HG03521 (cell line): ENCODE measurements at regions not wholly inside any gene's neighbourhood (a gene's known extent, or its start where the extent isn't known, plus 50 kb on each side); places are given as distances from the start of the nearest gene placed in this dataset.
"Not testable (repeated sequence)": the region's sequence is repeated elsewhere in the genome, so short reads cannot be mapped to it uniquely, and the experiment has no call there.

ENCODE experiments used
- ATAC-seq: cut with Tn5 transposase; IDR thresholded peaks from one replicate; pipeline ENCODE4 v1.9.1; 2021; ENCODE audit warnings: mild to moderate bottlenecking, moderate library complexity; ENCODE audit not compliant: unreplicated experiment

DNA sequence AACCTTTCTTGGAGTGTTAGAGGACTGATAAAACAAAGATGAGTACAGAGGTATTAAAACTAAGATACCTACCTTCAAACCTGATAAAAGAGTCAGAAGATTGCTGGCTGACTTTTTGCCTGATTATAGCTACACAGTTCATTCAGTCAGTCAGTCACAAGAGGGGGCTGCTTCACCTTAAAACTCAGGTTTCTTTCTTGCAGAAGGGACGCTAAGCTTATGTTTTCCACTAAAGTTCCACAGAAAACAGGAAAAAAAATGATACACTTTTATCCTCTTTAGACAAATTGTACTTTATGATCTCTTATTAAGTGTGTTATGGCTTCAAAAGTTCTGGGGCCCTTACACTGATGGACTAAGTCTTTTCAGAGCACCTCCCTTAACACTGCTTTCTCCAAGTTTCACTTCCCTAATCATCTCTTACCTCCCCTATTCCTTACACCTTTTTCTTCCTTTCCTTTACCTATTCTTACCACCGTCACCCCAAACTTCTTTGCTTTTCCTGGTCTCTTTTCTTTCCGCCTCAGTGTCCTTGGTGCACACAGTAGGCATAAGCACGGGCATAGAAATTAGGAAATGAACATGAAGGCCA is 448.7 kb upstream of the OR4E1 start:
- no peak for ATAC-seq

DNA sequence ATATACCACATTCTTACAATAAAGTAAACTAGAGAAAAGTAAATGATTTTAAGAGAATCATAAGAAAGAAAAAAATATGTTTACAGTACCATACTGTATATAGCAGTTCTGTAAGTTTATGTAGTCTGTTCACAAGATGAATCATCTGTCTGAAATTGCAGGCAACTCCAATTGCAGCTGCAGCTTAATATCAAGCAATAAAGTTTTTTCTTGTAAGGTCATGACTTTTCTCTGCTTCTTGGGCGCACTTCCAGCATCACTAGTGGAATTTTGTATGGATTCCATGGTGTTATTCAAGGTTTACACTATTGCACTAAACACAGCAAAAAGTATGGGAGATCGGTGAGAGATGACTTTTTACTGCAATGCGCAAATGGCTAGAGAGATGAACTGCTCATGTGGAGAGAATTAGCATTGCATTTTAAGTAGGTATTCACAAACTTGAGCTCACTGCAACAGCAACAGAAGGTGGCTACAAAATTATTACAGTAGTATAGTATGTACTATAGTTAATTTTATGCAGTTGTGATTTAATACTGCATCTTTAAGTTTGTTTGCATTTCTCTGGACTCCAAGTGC is 445.4 kb upstream of the OR4E1 start:
- ATAC-seq, result no peak

DNA sequence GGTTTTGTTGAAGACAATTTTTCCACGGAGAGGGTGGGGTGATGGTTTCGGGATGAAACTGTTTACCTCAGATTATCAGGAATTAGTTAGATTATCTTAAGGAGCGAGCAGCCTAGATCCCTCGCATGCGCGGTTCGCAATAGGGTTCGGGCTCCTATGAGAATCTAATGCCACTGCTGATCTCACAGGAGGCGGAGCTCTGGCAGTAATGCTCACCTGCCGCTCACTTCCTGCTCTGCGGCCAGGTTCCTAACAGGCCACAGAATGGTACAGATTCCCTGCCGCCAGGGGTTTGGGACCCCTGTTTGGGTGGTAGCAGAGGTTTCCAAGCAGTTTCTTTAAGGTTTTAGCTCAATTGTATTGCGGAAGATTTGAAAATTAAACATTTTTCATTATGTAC is 439.8 kb upstream of the OR4E1 start:
- ATAC-seq, result no peak

DNA sequence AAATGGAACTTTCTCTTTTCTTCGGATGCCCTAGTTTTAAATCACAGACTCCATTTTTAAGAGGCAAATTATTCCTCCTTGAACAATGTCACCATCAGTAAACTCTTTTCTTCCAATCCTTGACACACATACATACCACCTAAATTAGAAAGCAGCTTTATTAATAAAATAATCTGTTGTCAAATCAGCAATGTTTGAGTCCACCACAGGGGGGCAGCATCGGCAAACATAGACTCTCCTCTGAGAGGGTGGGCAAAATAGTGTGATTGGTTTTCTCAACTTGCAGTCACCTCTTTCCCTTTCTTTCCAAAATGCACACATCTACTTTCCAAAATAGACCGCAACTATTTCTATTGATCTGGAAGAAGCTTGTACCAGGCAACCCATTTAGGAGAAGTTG is 438.4 kb upstream of the OR4E1 start:
- ATAC-seq, result no peak

DNA sequence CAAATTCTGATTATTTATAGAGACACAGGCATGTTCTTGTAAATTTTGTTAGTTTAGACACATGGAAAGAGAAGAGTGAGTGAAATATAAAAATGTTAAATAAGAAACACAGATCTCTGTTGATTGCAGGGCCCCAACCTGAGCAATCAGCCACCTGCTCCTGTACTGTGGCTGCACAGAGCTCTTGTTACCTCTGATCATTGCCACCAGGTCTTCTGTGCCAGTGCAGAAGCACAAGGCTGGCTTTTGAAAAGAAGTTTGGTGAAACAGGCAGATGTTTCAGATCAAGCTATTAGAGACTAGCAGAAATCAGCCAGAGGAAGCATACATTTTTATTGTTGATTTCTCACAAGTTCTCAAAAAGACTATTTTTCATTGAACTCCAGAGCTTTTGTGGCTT is 434.1 kb upstream of the OR4E1 start:
- no peak for ATAC-seq

DNA sequence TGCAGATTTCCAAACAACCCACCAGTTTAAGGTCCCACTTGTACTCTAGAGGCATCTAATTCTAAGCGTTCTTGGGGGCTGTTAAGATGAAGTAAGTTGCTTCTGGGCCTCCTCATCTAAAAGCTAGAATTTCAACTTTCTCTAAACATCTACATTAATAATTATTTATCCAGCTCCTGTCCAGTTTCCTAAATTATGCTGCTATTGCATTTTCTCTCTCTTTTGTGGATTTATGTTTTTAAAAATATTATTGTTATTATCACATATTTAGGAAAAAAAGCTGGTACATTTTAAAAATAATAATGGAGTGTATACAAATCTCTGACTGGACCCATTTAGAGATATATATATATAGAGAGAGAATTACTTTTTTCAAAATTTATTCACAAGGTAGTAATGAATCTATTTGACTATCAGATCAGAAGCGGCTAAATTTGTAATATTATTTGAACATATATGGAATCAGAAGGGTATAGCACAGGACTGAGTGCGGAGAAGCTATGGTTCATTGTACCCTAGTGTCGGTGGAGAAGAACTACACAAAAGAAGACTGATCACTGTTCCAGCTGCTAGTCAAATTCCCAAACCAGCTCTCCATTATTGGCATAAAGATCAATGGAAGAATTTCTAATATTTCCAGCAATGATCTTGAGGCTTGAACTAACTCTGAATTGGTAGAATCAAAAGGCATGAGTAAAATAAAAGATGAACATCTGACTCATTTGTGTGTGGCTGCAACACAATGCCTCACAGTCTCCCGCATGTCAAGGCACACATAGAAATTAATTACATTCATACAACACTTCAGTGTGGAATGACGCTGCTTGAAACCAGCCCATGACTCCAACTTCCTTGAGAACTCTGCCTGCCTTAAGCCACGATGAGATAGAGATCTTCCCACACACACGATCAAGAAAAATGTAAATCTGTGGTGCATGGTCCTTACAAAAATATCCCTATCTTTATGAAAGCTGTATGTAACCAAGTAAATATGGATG is 433.4 kb upstream of the OR4E1 start:
- no peak for ATAC-seq

DNA sequence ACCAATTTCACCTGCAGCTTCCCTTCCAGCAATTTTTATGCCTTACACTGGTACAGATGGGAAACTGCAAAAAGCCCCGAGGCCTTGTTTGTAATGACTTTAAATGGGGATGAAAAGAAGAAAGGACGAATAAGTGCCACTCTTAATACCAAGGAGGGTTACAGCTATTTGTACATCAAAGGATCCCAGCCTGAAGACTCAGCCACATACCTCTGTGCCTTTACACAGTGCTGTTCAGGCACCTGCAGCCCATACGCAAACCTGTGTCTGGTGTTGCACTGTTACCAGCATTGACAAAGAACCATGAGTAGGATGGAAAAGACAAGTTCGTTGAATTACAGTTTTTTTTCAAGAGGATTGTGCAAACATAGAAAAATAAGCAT is 432.0 kb upstream of the OR4E1 start:
- no peak for ATAC-seq

DNA sequence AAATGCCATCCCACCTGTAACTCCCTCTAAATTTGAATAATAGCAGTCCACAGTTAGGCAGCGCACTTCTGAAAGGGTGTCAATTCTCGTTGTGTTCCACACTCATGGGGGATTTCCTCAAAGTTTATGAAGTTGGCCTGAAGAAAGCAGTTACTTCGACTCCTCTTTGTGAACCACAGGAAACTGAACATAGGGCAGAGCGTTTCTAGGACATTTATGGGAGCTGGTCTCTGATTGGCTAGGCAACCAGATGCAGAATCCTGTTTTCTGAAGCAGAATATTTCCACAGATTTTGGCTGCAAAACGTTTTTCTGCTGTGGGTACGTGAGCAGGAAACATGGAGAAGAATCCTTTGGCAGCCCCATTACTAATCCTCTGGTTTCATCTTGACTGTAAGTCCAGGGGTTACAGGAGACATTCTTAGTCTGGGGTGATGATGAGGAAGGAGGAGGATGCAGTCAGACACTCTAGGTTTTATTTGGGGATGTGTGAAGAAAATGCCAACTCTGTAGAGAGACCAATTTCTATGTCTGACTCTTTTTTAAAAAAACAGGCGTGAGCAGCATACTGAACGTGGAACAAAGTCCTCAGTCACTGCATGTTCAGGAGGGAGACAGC is 431.5 kb upstream of the OR4E1 start:
- ATAC-seq, result no peak

DNA sequence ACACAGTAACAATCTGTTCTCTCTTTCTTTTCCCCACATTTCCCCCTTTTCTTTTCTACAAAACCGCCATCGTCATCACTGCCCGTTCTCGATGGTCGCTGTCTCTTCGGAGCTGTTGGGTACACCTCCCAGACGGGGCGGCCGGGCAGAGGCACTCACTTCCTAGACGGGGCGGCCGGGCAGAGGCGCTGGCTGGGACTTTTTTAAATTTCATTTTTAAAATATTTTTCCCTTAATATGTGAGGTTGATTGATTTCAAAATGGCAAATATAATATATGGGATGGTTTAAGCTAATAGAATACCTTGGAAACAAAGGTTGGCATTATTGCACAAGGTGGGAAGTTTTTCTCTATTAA is 427.1 kb upstream of the OR4E1 start:
- ATAC-seq, result not testable (repeated sequence)

DNA sequence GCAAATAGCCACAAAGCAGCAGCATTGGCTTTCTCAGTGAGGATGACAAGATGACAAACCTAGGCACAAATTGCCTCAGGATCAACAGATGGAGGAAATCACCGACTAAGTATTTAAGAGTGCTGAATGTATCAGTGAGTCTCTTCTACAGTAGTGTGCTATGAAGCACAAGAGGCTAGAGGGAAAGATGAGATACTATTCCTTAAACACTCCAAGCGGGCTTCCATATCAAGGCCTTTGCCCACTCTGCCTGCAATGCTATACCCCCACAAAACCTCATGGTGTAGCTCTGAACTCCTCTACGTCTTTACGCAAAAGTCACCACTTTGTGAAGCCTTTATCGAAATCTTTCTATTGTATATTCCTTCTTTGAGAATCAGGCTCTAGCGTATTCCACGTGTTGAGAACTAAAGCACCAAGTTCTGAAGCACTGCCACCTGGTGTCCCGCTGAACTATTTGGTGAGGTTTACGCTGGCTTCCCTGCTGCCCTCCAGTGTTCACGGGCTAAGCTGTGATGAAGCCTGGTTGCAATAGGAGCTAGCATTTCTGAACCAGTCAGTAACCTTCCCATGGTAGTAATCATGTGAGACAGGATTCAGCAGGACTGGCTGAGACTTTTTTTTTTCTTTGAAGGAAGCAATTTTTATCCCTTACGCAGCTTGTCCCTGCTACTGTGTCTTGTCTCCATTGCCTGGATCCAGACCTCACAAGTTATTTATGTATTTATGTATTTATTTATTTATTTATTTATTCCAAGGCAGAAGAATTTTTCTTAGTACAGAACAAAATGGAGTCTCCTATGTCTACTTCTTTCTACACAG is 426.5 kb upstream of the OR4E1 start:
- ATAC-seq, result no peak

DNA sequence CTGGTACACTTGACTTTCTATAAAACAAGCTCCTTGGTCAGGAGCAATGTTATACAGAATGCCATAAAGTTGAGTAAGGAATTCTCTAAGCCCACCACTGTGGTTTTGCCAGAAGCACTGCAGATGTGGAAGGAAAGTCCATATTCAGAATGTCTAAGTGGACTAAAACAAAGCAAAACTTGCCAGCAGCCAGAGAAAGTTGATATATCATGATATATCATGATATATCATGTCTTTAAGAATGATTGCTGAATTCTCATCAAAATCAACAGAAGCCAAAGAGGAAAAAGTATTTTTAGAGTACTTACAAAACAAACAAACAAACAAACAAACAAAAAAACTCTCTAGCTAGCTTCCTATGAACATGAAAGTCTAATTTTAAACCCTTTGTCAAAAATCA is 424.8 kb upstream of the OR4E1 start:
- ATAC-seq, result no peak

DNA sequence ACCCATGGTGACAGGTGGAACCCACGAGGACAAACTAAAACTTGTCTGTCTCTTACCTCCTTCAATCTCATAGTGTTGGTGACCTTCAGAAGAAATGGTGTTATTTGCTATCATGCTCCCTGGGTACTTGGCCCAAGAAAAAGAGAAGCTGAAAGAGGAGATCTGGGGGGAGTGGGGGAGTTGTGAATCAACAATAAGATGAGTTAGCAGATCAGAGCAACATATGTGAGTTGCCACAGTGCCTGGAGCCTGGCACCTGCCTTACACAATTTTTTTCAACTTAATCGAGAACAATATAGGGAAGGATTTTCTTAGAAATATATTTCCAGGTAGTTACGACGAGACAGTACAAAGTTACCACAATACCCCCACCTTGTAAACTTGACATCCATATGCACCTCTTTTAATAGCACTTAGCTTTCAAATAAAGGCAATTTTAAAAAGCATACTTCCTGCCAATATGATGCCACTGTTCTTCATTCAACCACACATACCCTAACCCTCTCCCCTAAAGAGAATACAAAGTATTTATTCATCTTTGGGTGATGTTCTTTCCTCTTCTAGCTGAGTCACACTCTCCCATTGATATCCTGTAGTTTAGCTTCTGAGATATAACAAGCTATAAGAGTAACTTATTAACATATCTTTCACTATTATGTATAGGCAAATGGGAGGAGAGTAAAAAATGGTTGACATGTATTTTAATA is 424.1 kb upstream of the OR4E1 start:
- no peak for ATAC-seq

DNA sequence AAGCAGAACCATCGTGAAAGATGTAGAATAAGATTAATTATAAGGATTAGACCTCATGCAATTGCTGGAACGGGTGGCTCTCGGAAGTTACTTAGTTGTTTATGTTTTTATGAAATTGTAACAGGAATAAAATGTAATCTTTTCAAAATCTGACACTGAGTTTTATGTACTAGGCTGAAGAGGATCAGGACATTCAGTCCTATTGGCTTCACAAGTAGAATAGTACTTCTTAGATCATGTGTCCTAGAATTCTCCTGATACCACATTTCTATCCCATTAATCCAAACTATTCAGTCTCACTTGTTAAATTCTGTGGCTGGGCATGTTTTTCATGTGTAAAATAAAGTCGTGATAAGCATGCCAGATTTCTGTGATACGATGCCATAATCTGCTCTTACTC is 423.5 kb upstream of the OR4E1 start:
- ATAC-seq, result no peak

DNA sequence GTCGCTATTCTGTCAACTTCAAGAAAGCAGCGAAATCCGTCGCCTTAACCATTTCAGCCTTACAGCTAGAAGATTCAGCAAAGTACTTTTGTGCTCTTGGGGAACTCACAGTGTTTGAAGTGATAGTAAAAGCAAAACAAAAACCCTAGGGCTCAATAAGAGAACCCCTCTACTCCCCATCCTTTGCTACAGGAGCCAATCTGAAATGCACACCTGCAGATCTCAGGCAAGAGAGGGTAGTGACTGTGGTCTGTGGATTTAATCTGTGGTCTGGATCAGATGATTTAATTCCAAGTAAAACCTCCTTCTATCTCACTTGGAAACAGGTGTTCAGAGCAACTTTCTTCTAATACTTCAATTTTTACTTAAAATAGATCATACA is 422.9 kb upstream of the OR4E1 start:
- ATAC-seq, result no peak

DNA sequence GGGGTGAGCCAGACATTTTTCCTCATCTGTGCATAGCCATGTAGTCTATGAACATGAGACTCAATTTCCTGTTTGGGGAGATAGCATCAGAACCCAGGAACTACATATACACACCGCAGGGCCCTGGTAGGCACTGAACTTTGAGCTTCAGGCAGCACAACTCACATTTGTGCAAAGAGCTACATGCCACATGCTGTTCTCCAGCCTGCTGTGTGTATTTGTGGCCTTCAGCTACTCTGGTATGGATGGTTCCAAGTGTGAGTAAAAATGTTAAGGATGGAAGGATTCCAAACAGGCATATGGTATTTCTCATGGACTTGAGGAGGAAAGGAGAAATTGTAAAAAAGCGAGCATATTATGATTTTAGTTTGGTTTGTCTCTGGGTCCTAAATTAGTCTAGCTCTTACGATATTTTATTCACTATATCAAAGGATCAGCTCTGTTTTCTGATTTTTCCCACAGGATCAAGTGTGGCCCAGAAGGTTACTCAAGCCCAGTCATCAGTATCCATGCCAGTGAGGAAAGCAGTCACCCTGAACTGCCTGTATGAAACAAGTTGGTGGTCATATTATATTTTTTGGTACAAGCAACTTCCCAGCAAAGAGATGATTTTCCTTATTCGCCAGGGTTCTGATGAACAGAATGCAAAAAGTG is 422.4 kb upstream of the OR4E1 start:
- ATAC-seq, result no peak

DNA sequence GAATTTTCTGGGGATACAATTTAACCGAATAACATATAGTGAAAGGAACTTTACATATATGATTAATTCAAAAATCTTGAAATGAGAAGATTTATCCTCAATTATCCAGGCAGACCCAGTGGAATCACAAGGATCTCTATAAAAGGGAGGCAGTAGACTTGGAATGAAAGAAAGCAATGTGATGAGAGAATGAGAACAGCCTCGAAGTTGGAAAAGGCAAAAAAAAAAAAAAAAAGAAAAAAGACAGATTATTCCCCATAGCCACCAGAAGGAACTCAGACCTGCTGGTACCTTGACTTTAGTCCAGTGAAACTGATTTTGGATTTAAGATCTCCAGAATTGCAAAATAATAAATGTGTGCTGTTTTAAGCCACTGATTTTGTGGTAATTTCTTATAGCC is 416.3 kb upstream of the OR4E1 start:
- ATAC-seq, result no peak

DNA sequence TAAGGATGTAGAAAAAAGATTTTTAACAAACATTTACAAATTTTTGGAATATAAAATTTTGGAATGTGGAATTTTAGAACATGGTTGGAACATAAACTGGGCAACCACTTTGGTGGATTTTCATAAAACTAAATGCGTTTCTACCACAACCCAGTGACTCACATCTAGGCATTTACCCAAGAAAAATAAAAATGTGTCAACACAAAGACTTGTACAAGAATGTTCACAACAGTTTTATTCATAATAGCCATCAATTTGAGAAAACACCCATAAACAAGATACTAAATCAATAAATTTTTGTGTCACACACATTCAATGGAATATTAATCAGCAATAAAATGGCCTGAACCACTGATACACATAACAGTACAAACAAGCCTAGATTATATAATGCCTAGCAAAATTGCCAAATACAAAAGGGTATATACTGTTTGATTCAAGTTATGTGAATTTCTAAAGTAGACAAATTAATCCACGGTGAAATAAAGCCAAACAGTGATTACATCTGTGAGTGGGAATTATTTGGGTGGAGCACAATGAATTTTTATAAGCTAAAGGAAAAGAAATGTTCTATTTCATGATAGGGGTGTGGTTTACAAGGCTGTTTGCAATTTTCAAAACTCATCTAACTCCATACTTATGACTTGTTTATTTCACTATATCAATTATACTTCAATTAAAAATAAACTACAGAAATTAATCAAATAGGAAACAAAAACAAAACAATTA is 415.2 kb upstream of the OR4E1 start:
- no peak for ATAC-seq

DNA sequence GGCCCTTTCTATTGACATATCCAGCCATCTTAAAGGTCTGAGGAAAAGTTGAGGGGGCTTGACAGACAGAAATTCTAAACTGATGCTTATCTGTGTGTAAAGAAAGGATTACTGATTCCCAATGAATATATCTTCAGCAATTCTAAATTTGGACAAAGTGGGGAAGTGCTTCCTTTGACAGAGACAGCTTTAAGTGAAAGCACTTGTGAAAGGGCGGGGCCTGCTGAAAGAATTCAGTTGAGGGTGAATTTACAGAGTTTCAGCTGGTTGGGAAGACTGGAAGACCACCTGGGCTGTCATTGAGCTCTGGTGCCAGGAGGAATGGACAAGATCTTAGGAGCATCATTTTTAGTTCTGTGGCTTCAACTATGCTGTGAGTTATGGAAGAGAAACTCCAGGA is 412.5 kb upstream of the OR4E1 start:
- no peak for ATAC-seq
